ENCODE measurements at regions not wholly inside any gene's neighbourhood (a gene's known extent, or its start where the extent isn't known, plus 50 kb on each side); places are given as distances from the start of the nearest gene placed in this dataset.

- ATAC-seq (no peak), DNase-seq (ENCODE audit: low read depth, low spot score) (no peak)
- no TSS peak for BruUV-seq (replicated peaks)
- Histone ChIP-seq H4K20me1 (ENCODE audit: insufficient read depth) (no peaks in the 10 kb centered on the region), H3K9me3 (ENCODE audit: control insufficient read depth in 1 of 2, insufficient read depth in 1 of 2, low read depth in 1 of 2, low read length in 2 of 2) (no peaks in the 10 kb centered on the region), H3K27me3 (ENCODE audit: insufficient read depth, low read length) (no peaks in the 10 kb centered on the region), H3K9ac (ENCODE audit: low read length) (no peak overlapping the region), H3K4me3 (replicated peaks in 1 of 2; ENCODE audit: low read depth in 1 of 2, low read length in 2 of 2) (no peak overlapping the region), H3K4me1 (ENCODE audit: control insufficient read depth in 1 of 2, insufficient read depth in 2 of 2, low read length in 2 of 2) (no peaks in the 10 kb centered on the region), H3K4me2 (ENCODE audit: low read length) (no peak overlapping the region), H3K9me2 (ENCODE audit: insufficient read depth) (no peaks in the 10 kb centered on the region), H3K79me2 (ENCODE audit: insufficient read depth, low read length) (no peaks in the 10 kb centered on the region), H2AFZ (ENCODE audit: low read depth, low read length, poor library complexity, severe bottlenecking) (no peak overlapping the region), H3K36me3 (ENCODE audit: control insufficient read depth in 1 of 2, insufficient read depth in 2 of 2, low read length in 2 of 2) (no peaks in the 10 kb centered on the region), H3K27ac (ENCODE audit: low read depth, low read length) (no peak overlapping the region)
- ChIA-PET POLR2A (no interaction called here), RAD21 (ENCODE audit: low non-redundant PET in 1 of 2, low total read pairs in 2 of 2, uncharacterized antibody in 2 of 2, unreplicated experiment in 2 of 2) (no interaction called here), CTCF (no interaction called here)
- intact Hi-C loops (cut with micrococcal nuclease) = no loop called here
- TF ChIP-seq REST (IDR thresholded peaks at IDR 0.05; ENCODE audit: low read depth) (no peak), ELF1 (IDR thresholded peaks at IDR 0.05; ENCODE audit: borderline replicate concordance, low read depth) (no peak), SP1 (IDR thresholded peaks at IDR 0.05; ENCODE audit: low read depth) (no peak), ZBTB33 (IDR thresholded peaks at IDR 0.05; ENCODE audit: extremely low read depth, insufficient replicate concordance, low read length) (no peak), YY1 (IDR thresholded peaks at IDR 0.05; ENCODE audit: extremely low read depth, insufficient replicate concordance, low read depth, low read length) (no peak), POLR2AphosphoS5 (IDR thresholded peaks at IDR 0.05; ENCODE audit: low read depth, low read length) (no peak), SIN3A (IDR thresholded peaks at IDR 0.05; ENCODE audit: low read depth) (no peak)
Measured at GRCh38 chrX:138294951-138295350, 416.6 kb downstream of the FGF13 start.
